ENCODE measurements at regions not wholly inside any gene's neighbourhood (a gene's known extent, or its start where the extent isn't known, plus 50 kb on each side); places are given as distances from the start of the nearest gene placed in this dataset.

DNA sequence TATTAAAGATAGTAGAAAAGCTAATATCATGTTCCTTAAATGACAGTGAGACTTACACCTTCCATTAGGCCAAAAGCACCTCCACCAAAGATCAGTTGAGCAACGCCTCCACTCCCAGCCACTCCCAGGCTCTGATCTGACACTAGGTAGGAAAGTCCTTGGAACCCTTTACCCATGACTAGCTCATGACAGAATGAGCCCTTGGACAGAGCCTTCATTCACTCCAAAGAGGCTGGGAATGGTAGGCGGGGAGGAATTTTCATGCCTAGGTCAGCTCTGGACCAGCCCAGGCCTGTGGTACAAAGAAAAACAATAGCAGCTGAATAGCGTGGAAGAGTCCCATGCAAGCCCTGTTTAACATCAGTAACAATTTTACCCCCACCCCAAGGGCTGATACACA, 493.7 kb downstream of the NR2F1-AS1 start:
- no peaks in the 10 kb centered on the region for H3K9me3 ChIP-seq (replicated peaks; ENCODE audit: control insufficient read depth, insufficient read depth, low read length)
- no peaks in the 10 kb centered on the region for H3K9me1 ChIP-seq (replicated peaks; ENCODE audit: control insufficient read depth, extremely low read depth, insufficient read depth, low read length)
- no peak for FAIRE-seq
- no peak for TF ChIP-seq POLR2A (IDR thresholded peaks at IDR 0.05; ENCODE audit: low read depth, low read length)
- no peak for TF ChIP-seq GATA2 (IDR thresholded peaks at IDR 0.05; ENCODE audit: insufficient read depth, insufficient read length, low read depth, low read length)
- no peak for TF ChIP-seq JUN (IDR thresholded peaks at IDR 0.05; ENCODE audit: borderline replicate concordance, insufficient read depth, insufficient read length, low read depth)
- TF ChIP-seq MYC (IDR thresholded peaks at IDR 0.05; ENCODE audit: low read depth, low read length) = no peak
- no peak for TF ChIP-seq POLR2AphosphoS5 (IDR thresholded peaks at IDR 0.05; ENCODE audit: insufficient read depth, low read depth, low read length)
- no peak for TF ChIP-seq EZH2 (IDR thresholded peaks at IDR 0.05; ENCODE audit: borderline replicate concordance, low read depth, low read length, severe bottlenecking)
- TF ChIP-seq CTCF (IDR thresholded peaks at IDR 0.05; ENCODE audit: extremely low read depth in 1 of 2, insufficient read depth in 1 of 2, low read depth in 1 of 2, low read length in 2 of 2) = no peak
- intact Hi-C loops (cut with micrococcal nuclease) (no loop called here), dilution Hi-C loops (cut with MboI; ENCODE audit: extremely low pct_ligation_motif_present, low sequenced_read_pairs) (no loop called here)
- H3K27me3 ChIP-seq (ENCODE audit: control insufficient read depth in 2 of 2, insufficient read depth in 2 of 2, low read length in 2 of 2) = no peaks in the 10 kb centered on the region
- no peak overlapping the region for H2AFZ ChIP-seq (ENCODE audit: low read depth, low read length)
- no peaks in the 10 kb centered on the region for H3K79me2 ChIP-seq (ENCODE audit: control insufficient read depth, insufficient read depth, low read length)
- BruUV-seq (replicated peaks) = no TSS peak
- no peak overlapping the region for H3K4me2 ChIP-seq (ENCODE audit: insufficient read depth, low read length)
- H3K9ac ChIP-seq (replicated peaks; ENCODE audit: extremely low read depth, insufficient read depth, low read length) = no peak overlapping the region
- no peak for DNase-seq (ENCODE audit: low read depth, low spot score)
- H3K36me3 ChIP-seq (ENCODE audit: control insufficient read depth in 2 of 2, extremely low read depth in 1 of 2, insufficient read depth in 2 of 2, low read length in 2 of 2) = no peaks in the 10 kb centered on the region
- no peak overlapping the region for H3K4me3 ChIP-seq (replicated peaks in 1 of 3; ENCODE audit: insufficient read depth in 1 of 3, low read depth in 1 of 3, low read length in 3 of 3)
- H3K27ac ChIP-seq (ENCODE audit: insufficient read depth, low read depth, low read length) = no peak overlapping the region
- no peaks in the 10 kb centered on the region for H3K4me1 ChIP-seq (ENCODE audit: control insufficient read depth, extremely low read depth, insufficient read depth, low read length)
- no peaks in the 10 kb centered on the region for H4K20me1 ChIP-seq (replicated peaks; ENCODE audit: control insufficient read depth, extremely low read depth, insufficient read depth, low read length)
- CTCF ChIA-PET = no interaction called here
- POLR2A ChIA-PET = no interaction called here

DNA sequence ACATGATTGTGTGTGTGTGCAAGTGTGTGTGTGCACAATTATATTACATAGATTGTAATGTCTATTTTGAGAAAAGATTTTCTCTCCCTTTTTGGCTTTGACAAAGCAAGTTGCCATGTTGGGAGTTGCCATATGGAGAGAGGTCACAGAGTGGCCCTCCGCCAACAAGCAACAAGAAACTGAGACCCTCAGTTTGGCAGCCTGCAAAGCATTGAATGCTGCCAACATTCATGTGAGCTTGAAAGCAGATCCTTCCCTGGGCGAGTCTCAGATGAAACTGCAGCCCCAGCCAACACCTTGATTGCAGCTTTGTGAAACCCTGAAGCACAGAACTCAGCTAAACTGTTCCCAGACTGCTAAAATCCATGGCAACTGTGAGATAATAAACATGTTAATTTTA, 498.0 kb downstream of the NR2F1-AS1 start:
- Histone ChIP-seq H3K9me1 (replicated peaks; ENCODE audit: control insufficient read depth, extremely low read depth, insufficient read depth, low read length) (no peaks in the 10 kb centered on the region), H3K27me3 (ENCODE audit: control insufficient read depth in 2 of 2, insufficient read depth in 2 of 2, low read length in 2 of 2) (no peaks in the 10 kb centered on the region), H2AFZ (ENCODE audit: low read depth, low read length) (no peak overlapping the region), H3K27ac (ENCODE audit: insufficient read depth, low read depth, low read length) (no peak overlapping the region), H3K4me2 (ENCODE audit: insufficient read depth, low read length) (no peak overlapping the region), H3K4me3 (replicated peaks in 1 of 3; ENCODE audit: insufficient read depth in 1 of 3, low read depth in 1 of 3, low read length in 3 of 3) (no peak overlapping the region), H4K20me1 (replicated peaks; ENCODE audit: control insufficient read depth, extremely low read depth, insufficient read depth, low read length) (no peaks in the 10 kb centered on the region), H3K79me2 (ENCODE audit: control insufficient read depth, insufficient read depth, low read length) (no peaks in the 10 kb centered on the region), H3K9me3 (replicated peaks; ENCODE audit: control insufficient read depth, insufficient read depth, low read length) (no peaks in the 10 kb centered on the region), H3K4me1 (ENCODE audit: control insufficient read depth, extremely low read depth, insufficient read depth, low read length) (peaks cover 13% of the 10 kb centered on the region), H3K36me3 (ENCODE audit: control insufficient read depth in 2 of 2, extremely low read depth in 1 of 2, insufficient read depth in 2 of 2, low read length in 2 of 2) (no peaks in the 10 kb centered on the region), H3K9ac (replicated peaks; ENCODE audit: extremely low read depth, insufficient read depth, low read length) (no peak overlapping the region)
- DNase-seq (ENCODE audit: low read depth, low spot score) = no peak
- dilution Hi-C loops (cut with MboI; ENCODE audit: extremely low pct_ligation_motif_present, low sequenced_read_pairs) (no loop called here), intact Hi-C loops (cut with micrococcal nuclease) (no loop called here)
- CTCF ChIA-PET = no interaction called here
- POLR2A ChIA-PET = no interaction called here
- TF ChIP-seq JUN (IDR thresholded peaks at IDR 0.05; ENCODE audit: borderline replicate concordance, insufficient read depth, insufficient read length, low read depth) = no peak
- TF ChIP-seq CTCF (IDR thresholded peaks at IDR 0.05; ENCODE audit: extremely low read depth in 1 of 2, insufficient read depth in 1 of 2, low read depth in 1 of 2, low read length in 2 of 2) = no peak
- TF ChIP-seq GATA2 (IDR thresholded peaks at IDR 0.05; ENCODE audit: insufficient read depth, insufficient read length, low read depth, low read length) = no peak
- TF ChIP-seq FOS (IDR thresholded peaks at IDR 0.05; ENCODE audit: borderline replicate concordance, insufficient read depth, low read length) = no peak
- no peak for TF ChIP-seq POLR2AphosphoS5 (IDR thresholded peaks at IDR 0.05; ENCODE audit: insufficient read depth, low read depth, low read length)
- no peak for TF ChIP-seq MAX (IDR thresholded peaks at IDR 0.05; ENCODE audit: insufficient read depth, insufficient read length)
- no peak for TF ChIP-seq EZH2 (IDR thresholded peaks at IDR 0.05; ENCODE audit: borderline replicate concordance, low read depth, low read length, severe bottlenecking)
- no peak for TF ChIP-seq POLR2A (IDR thresholded peaks at IDR 0.05; ENCODE audit: low read depth, low read length)
- no peak for TF ChIP-seq MYC (IDR thresholded peaks at IDR 0.05; ENCODE audit: low read depth, low read length)
- no TSS peak for BruUV-seq (replicated peaks)
- FAIRE-seq = no peak

All from endothelial cell of umbilical vein (primary cell).